ENCODE measurements at regions not wholly inside any gene's neighbourhood (a gene's known extent, or its start where the extent isn't known, plus 50 kb on each side); places are given as distances from the start of the nearest gene placed in this dataset.
"Not testable (repeated sequence)": the region's sequence is repeated elsewhere in the genome, so short reads cannot be mapped to it uniquely, and the experiment has no call there.

GRCh38 chr2:133977405-133977804, 276.5 kb upstream of the MGAT5 start:
- DNase-seq (ENCODE audit: low spot score): no peak

- no peak for DNase-seq (ENCODE audit: low spot score)
These were observed 271.6 kb upstream of the MGAT5 start for GRCh38 chr2:133982256-133982655.

- no peak for DNase-seq (ENCODE audit: low spot score)
These were observed 268.3 kb upstream of the MGAT5 start for GRCh38 chr2:133985563-133985962.

DNA sequence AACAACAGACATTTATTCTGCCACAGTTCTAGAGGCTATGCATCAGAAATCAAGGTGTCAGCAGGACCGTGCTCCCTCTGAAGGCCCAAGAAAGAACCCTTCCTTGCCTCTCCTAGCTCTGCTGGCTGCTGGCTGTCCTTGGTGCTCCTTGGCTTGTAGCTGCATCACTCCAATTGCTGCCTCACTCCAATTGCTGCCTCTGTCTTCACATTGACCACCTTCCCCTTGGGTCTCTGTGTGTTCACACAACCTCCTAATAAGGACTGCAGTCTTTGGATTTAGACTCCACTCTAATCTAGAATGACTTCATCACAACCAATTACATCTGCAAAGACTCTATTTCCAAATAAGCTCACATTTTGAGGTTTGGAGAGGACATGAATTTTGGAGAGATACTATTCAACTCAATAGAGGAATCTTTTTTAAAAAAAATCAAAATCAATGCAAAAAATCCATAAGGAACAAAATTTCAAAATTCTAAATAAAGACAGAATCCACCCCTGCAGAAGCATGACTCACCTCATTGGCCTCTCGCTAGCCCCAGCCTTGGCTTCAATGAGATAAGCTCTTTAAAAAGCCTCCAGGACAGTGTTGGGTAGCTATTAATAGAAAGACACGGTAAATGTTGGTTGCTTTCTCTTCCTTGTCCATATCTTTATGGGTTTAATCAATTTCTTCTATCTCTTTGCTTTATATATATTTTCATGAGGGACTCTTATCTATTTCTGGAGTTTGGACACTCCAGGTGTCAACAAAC, 267.6 kb upstream of the MGAT5 start:
- no peak for DNase-seq (ENCODE audit: low spot score)

GRCh38 chr2:133986881-133987795, 266.7 kb upstream of the MGAT5 start:
- DNase-seq (ENCODE audit: low spot score): no peak

DNA sequence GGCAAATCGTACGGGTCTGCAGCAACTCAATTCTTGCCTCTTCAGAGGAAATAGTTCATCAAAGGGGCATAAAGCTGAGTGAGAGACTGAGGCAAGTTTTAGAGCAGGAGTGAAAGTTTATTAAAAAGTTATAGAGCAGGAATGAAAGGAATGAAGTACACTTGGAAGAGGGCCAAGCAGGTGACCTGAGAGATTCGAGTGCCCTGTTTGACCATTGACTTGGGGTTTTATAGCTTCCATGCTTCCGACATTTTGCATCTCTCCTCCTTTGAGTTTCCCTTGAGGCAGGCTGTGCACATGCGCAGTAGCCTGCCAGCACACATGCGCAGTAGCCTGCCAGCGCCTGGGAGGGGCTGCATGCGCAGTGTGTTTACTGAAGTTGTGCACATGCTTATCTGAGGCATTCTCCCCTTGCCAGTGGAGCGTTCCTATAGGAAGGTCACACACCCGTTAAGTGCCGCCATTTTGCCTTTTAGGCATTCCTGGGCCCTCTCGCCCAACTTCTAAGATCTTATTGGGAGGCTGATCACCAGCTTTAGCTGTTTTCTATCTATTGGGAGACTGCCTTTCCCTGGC, 265.5 kb upstream of the MGAT5 start:
- DNase-seq (ENCODE audit: low spot score): no peak

DNA sequence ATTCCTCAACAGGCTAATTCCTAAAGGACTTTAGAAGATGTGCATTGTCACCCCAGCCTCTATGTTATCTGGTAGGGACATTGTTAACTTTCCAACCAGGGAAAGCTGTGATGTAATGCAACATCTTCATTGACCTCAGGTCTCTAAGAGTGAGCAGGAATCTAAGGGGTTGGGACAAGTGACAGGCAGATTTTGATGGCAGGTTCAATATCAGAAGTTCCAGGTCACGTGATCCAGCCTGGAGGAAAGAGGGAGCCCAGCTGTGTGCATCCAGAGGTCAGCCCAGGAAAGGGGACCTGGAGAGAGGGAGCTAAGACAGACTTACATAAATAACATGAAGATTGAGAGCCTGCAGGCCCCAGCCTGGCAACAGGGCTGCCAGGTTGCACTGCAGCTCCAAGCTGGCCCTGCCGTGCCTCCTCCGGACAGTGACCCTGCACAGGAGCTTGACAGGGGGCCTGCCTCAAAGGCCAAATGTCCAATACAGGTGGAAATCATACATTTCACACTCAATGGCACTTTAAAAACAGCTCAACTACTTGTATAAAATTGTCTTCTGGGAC, 262.2 kb upstream of the MGAT5 start:
- no peak for DNase-seq (ENCODE audit: low spot score)

DNA sequence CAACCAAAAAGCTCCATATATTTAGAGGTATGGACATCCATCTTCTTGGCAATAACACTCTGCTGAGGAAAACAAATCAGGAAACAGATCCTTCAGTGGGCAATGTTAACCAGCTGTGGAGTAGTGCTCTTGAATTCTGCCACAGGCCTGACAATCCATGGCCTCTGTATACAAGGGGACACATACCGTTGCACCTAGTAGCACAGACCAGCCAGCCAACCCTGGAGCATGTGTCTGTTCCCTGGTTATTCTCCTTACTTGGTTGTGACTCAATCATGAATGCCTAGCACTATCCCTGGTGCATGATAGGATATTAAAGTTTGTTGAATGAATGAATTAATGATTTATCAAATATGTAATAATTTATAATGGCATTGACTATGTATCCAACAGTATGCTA, 261.4 kb upstream of the MGAT5 start:
- DNase-seq (ENCODE audit: low spot score): no peak

- DNase-seq (ENCODE audit: low spot score): no peak
These were observed 260.7 kb upstream of the MGAT5 start for GRCh38 chr2:133993160-133993559.

DNA sequence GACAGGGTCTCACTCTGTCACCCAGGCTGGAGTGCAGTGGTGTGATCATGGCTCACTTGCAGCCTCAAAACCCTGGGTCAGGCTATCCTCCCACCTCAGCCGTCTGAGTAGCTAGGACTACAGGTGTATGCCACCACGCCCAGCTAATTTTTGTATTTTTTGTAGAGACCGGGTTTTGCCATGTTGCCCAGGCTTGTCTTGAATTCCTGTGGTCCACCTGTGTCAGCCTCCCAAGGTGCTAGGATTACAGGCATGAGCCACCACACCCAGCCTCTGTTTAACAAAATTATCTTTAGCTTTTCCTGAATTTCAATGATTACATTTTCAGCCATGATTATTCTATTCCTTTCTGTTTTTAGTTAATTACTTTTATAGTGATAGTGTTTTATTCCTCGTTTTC, 255.1 kb upstream of the MGAT5 start:
- DNase-seq (ENCODE audit: low spot score): not testable (repeated sequence)

GRCh38 chr2:134002391-134002790, 251.5 kb upstream of the MGAT5 start:
- no peak for DNase-seq (ENCODE audit: low spot score)

- no peak for DNase-seq (ENCODE audit: low spot score)
These were observed 251.0 kb upstream of the MGAT5 start for GRCh38 chr2:134002921-134003320.

- DNase-seq (ENCODE audit: low spot score): no peak
These were observed 249.4 kb upstream of the MGAT5 start for GRCh38 chr2:134004467-134004866.

- DNase-seq (ENCODE audit: low spot score): no peak
These were observed 245.0 kb upstream of the MGAT5 start for GRCh38 chr2:134008837-134009236.

GRCh38 chr2:134009440-134009839, 244.4 kb upstream of the MGAT5 start:
- DNase-seq (ENCODE audit: low spot score): no peak

DNA sequence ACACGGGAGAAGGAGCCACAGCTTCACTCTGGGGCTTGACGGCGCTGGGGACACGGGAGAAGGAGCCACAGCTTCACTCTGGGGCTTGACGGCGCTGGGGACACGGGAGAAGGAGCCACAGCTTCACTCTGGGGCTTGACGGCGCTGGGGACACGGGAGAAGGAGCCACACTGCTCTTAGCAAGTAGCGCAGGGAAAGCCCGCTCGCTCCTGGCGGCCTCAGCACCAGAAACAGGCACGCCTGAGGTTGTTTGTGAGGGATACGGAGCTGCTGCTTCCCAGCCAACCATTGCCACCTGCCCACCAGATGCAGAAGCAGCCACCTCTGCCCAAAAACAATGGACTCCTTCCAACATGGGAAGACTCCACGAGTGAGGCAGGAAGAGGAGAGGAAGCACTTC, 244.0 kb upstream of the MGAT5 start:
- not testable (repeated sequence) for DNase-seq (ENCODE audit: low spot score)

DNA sequence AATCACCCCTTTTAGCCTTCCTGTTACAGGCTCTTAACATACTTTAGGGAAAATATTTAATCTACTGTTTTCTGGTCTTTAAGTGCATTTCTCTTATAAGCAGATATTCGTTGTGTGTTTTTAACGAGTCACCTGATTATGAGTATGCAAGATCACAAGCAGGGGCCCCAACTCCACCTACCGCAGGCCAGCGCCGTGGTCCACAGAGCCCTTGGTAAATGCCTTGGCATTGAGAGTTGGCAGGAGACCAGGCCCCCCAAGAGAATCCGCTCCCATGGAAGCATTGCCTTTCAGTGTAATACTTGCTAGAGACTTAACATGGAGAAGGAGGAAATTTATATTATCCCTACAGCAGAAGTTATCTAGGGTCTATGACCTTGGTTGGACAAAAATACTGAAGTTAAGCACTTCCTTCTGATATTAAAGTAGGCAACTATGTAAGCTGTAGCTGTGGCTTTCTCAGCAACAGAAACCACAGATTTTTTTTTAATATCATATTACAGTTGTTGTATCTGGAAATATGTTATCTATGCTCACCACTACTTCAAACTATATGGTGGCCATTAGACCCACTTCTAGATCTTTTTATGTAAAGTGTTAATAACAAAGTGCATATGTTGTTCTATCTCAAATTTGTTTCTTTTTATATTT, 241.8 kb upstream of the MGAT5 start:
- DNase-seq (ENCODE audit: low spot score): no peak

GRCh38 chr2:134014196-134014960, 239.5 kb upstream of the MGAT5 start:
- no peak for DNase-seq (ENCODE audit: low spot score)

DNA sequence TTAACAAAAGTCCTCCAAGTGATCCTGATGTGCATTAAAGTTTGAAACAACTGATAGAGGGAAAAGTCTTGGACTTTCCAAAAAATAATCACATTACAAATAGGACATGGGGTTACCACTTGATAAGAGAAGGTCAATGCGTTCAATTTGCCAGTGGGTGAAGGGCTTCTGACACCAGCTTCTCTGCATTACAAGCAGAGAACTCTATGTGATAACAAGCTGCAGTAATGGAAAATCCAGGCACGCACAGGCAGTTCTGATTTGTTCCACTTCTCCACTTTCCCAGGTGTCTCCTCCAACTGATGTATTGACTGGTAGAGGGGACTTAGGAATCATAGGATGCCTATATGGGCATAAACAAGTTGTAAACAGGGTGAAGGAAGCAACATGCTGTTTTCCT, 234.0 kb upstream of the MGAT5 start:
- DNase-seq (ENCODE audit: low spot score): no peak

- DNase-seq (ENCODE audit: low spot score): no peak
These were observed 233.3 kb upstream of the MGAT5 start for GRCh38 chr2:134020608-134021007.

GRCh38 chr2:134021830-134022524, 231.9 kb upstream of the MGAT5 start:
- no peak for DNase-seq (ENCODE audit: low spot score)
